Mucosa of stomach (tissue), 1 donor: ENCODE measurements at regions not wholly inside any gene's neighbourhood (a gene's known extent, or its start where the extent isn't known, plus 50 kb on each side); places are given as distances from the start of the nearest gene placed in this dataset.

Experiments
- H3K27me3 ChIP-seq: one replicate; pipeline ENCODE4 v1.7.0; 2013; ENCODE audit warnings: mild to moderate bottlenecking, low read length; ENCODE audit not compliant: control insufficient read depth, insufficient read depth
- H3K36me3 ChIP-seq: one replicate; pipeline ENCODE4 v1.7.0; 2013; ENCODE audit warnings: low read length; ENCODE audit not compliant: control insufficient read depth, insufficient read depth
- H3K4me1 ChIP-seq: one replicate; pipeline ENCODE4 v1.7.0; 2013; ENCODE audit warnings: mild to moderate bottlenecking, low read length; ENCODE audit not compliant: control insufficient read depth, insufficient read depth
- H3K4me3 ChIP-seq: one replicate; pipeline ENCODE4 v1.7.0; 2013; ENCODE audit warnings: low read length
- H3K9ac ChIP-seq: one replicate; pipeline ENCODE4 v1.7.0; 2013; ENCODE audit warnings: mild to moderate bottlenecking, low read length, moderate library complexity
- H3K9me3 ChIP-seq: one replicate; pipeline ENCODE4 v1.7.0; 2013; ENCODE audit warnings: mild to moderate bottlenecking, low read length, moderate library complexity; ENCODE audit not compliant: control insufficient read depth
- donor health status: Pancreatic carcinoma.

GRCh38 chr3:25306705-25307104 lies 121.4 kb upstream of the RARB start:
- H3K36me3 ChIP-seq, result no peaks in the 10 kb centered on the region
- no peak overlapping the region for H3K4me3 ChIP-seq
- no peaks in the 10 kb centered on the region for H3K9me3 ChIP-seq
- H3K9ac ChIP-seq, result no peak overlapping the region
- no peaks in the 10 kb centered on the region for H3K4me1 ChIP-seq
- no peaks in the 10 kb centered on the region for H3K27me3 ChIP-seq

- no peak overlapping the region for H3K9ac ChIP-seq
- no peaks in the 10 kb centered on the region for H3K9me3 ChIP-seq
- H3K4me1 ChIP-seq, result no peaks in the 10 kb centered on the region
- H3K4me3 ChIP-seq, result no peak overlapping the region
- H3K27me3 ChIP-seq, result no peaks in the 10 kb centered on the region
- no peaks in the 10 kb centered on the region for H3K36me3 ChIP-seq
Measured at GRCh38 chr3:25313286-25313685, 114.8 kb upstream of the RARB start.

DNA sequence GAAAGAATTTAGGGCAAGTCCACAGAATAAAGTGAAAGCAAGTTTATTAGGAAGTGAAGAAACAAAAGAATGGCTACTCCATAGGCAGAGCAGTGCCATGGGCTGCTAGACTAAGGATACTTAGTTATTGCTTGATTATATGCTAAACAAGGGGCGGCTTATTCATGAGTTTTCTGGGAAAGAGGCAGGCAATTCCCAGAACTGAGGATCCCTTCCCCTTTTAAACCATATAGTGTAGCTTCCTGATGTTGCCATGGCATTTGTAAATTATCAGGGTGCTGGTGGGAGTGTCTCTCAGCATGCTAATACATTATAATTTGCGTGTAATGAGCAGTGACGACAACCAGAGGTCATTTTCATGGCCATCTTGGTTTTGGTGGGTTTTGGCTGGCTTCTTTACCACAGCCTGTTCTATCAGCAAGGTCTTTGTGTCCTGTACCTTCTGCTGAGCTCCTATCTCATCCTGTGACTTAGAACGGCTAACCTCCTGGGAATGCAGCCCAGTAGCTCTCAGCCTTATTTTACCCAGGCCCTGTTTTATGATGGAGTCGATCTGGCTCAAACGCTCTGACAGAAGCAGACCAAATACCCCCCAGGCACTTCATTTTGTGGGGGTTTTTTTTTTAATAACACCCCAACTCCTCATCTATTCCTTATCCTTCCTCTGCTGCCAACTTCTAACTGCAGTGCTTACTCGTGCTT lies 103.0 kb upstream of the RARB start:
- Histone ChIP-seq H3K27me3 (no peaks in the 10 kb centered on the region), H3K4me3 (no peak overlapping the region), H3K36me3 (no peaks in the 10 kb centered on the region), H3K4me1 (no peaks in the 10 kb centered on the region), H3K9me3 (no peaks in the 10 kb centered on the region), H3K9ac (no peak overlapping the region)

DNA sequence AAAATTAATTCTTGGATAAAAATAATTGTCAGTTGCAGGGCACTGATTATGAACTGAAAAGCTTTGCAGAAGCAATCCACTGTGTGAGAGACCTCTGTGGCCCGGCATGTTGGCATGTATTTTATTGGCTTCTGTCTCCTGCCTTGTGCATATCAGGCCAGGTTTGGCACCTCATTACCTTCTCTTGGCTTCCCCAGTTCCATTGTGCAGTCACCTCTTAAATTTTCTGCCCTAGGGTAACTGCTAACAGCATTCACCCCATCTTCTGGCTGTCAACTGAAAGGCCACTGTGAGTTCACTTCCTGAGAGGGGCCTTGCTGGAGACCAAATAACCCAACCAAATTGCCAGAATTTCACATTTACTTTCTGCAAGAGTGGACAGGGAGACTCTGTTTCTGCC lies 92.7 kb upstream of the RARB start:
- no peaks in the 10 kb centered on the region for H3K36me3 ChIP-seq
- H3K4me3 ChIP-seq, result no peak overlapping the region
- no peak overlapping the region for H3K9ac ChIP-seq
- H3K27me3 ChIP-seq, result no peaks in the 10 kb centered on the region
- H3K9me3 ChIP-seq, result no peaks in the 10 kb centered on the region
- no peaks in the 10 kb centered on the region for H3K4me1 ChIP-seq

- Histone ChIP-seq H3K4me1 (no peaks in the 10 kb centered on the region), H3K9ac (no peak overlapping the region), H3K9me3 (no peaks in the 10 kb centered on the region), H3K27me3 (no peaks in the 10 kb centered on the region), H3K4me3 (no peak overlapping the region), H3K36me3 (no peaks in the 10 kb centered on the region)
Measured at GRCh38 chr3:25338158-25338725, 89.8 kb upstream of the RARB start.

- no peak overlapping the region for H3K9ac ChIP-seq
- no peak overlapping the region for H3K4me3 ChIP-seq
- H3K36me3 ChIP-seq, result no peaks in the 10 kb centered on the region
- H3K27me3 ChIP-seq, result no peaks in the 10 kb centered on the region
- no peaks in the 10 kb centered on the region for H3K9me3 ChIP-seq
- H3K4me1 ChIP-seq, result no peaks in the 10 kb centered on the region
Measured at GRCh38 chr3:25339225-25339624, 88.8 kb upstream of the RARB start.

DNA sequence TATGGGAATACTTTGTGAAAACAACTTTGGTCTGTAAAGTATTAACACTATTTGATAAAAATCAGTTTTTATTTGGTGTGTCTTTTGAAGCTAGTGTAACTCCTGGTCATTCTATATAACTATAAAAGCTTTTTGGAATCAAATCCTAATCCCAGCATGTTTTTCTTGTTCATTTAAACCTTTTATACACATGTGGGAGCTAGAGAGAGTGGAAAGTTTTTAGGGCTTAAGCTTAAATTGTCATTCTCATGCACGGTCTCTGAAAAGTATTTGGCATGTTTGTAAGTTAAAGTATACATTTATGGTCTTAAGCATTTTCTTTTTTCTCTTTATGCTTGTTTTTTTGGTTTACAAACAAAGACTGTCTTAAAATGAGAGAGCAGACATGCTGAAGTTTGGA lies 83.4 kb upstream of the RARB start:
- H3K4me1 ChIP-seq, result no peaks in the 10 kb centered on the region
- H3K36me3 ChIP-seq, result no peaks in the 10 kb centered on the region
- H3K9ac ChIP-seq, result no peak overlapping the region
- H3K9me3 ChIP-seq, result no peaks in the 10 kb centered on the region
- no peaks in the 10 kb centered on the region for H3K27me3 ChIP-seq
- H3K4me3 ChIP-seq, result no peak overlapping the region

- Histone ChIP-seq H3K9me3 (no peaks in the 10 kb centered on the region), H3K4me1 (no peaks in the 10 kb centered on the region), H3K36me3 (no peaks in the 10 kb centered on the region), H3K9ac (no peak overlapping the region), H3K27me3 (no peaks in the 10 kb centered on the region), H3K4me3 (no peak overlapping the region)
Measured at GRCh38 chr3:25349095-25349494, 79.0 kb upstream of the RARB start.

- Histone ChIP-seq H3K9ac (no peak overlapping the region), H3K4me1 (no peaks in the 10 kb centered on the region), H3K4me3 (no peak overlapping the region), H3K36me3 (no peaks in the 10 kb centered on the region), H3K9me3 (no peaks in the 10 kb centered on the region), H3K27me3 (no peaks in the 10 kb centered on the region)
Measured at GRCh38 chr3:25349828-25350724, 78.0 kb upstream of the RARB start.

DNA sequence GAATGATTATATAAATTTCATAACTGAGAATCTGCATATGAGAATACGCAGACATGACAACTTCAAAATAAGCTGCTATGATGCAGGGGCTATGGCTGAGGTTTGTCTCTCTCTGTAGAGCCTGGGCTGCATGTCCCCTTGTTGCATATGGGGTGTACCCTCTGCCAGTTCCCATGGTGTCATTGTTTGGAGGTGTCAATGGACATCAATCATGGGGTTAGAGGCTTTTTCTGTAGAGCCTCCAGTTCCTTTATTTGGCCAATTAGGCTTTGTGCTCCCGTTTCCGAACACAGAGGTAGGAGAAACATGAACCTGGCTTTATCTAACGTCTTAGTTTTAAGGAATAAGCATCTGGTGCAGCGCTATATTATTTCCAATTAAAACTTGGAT lies 77.3 kb upstream of the RARB start:
- H3K36me3 ChIP-seq, result no peaks in the 10 kb centered on the region
- no peak overlapping the region for H3K9ac ChIP-seq
- no peaks in the 10 kb centered on the region for H3K9me3 ChIP-seq
- no peak overlapping the region for H3K4me3 ChIP-seq
- H3K4me1 ChIP-seq, result no peaks in the 10 kb centered on the region
- no peaks in the 10 kb centered on the region for H3K27me3 ChIP-seq

GRCh38 chr3:25354071-25354470 lies 74.0 kb upstream of the RARB start:
- Histone ChIP-seq H3K4me3 (no peak overlapping the region), H3K9me3 (no peaks in the 10 kb centered on the region), H3K36me3 (no peaks in the 10 kb centered on the region), H3K9ac (no peak overlapping the region), H3K27me3 (no peaks in the 10 kb centered on the region), H3K4me1 (no peaks in the 10 kb centered on the region)
